ENCODE measurements at regions not wholly inside any gene's neighbourhood (a gene's known extent, or its start where the extent isn't known, plus 50 kb on each side); places are given as distances from the start of the nearest gene placed in this dataset.

GRCh38 chr16:49015225-49015592 lies 266.4 kb downstream of the CBLN1 start:
- Histone ChIP-seq H3K27me3 (ENCODE audit: control insufficient read depth in 4 of 4, insufficient read depth in 4 of 4, low read length in 3 of 4) (peaks cover 0 to 3% (median 0%) of the 10 kb centered on the region in 4 donors), H3K9me3 (ENCODE audit: control insufficient read depth in 4 of 4, low read length in 3 of 4) (no peaks in the 10 kb centered on the region), H3K9ac (ENCODE audit: low read depth in 1 of 2, low read length in 2 of 2) (no peak overlapping the region), H3K4me1 (ENCODE audit: control insufficient read depth in 4 of 4, insufficient read depth in 4 of 4, low read length in 3 of 4) (no peaks in the 10 kb centered on the region), H3K27ac (ENCODE audit: low read depth in 1 of 2, low read length in 2 of 2) (no peak overlapping the region), H3K4me3 (ENCODE audit: low read depth in 1 of 3, low read length in 3 of 3) (no peak overlapping the region), H3K36me3 (ENCODE audit: control insufficient read depth in 4 of 4, insufficient read depth in 3 of 4, low read depth in 1 of 4, low read length in 3 of 4) (no peaks in the 10 kb centered on the region)
- WGBS = 28% methylated on average over 6 of the region's 6 CpGs
- no peak for TF ChIP-seq FOXA2 (IDR thresholded peaks at IDR 0.05)
- TF ChIP-seq RAD21 (IDR thresholded peaks at IDR 0.05) = no peak
- TF ChIP-seq, protein P1, sequence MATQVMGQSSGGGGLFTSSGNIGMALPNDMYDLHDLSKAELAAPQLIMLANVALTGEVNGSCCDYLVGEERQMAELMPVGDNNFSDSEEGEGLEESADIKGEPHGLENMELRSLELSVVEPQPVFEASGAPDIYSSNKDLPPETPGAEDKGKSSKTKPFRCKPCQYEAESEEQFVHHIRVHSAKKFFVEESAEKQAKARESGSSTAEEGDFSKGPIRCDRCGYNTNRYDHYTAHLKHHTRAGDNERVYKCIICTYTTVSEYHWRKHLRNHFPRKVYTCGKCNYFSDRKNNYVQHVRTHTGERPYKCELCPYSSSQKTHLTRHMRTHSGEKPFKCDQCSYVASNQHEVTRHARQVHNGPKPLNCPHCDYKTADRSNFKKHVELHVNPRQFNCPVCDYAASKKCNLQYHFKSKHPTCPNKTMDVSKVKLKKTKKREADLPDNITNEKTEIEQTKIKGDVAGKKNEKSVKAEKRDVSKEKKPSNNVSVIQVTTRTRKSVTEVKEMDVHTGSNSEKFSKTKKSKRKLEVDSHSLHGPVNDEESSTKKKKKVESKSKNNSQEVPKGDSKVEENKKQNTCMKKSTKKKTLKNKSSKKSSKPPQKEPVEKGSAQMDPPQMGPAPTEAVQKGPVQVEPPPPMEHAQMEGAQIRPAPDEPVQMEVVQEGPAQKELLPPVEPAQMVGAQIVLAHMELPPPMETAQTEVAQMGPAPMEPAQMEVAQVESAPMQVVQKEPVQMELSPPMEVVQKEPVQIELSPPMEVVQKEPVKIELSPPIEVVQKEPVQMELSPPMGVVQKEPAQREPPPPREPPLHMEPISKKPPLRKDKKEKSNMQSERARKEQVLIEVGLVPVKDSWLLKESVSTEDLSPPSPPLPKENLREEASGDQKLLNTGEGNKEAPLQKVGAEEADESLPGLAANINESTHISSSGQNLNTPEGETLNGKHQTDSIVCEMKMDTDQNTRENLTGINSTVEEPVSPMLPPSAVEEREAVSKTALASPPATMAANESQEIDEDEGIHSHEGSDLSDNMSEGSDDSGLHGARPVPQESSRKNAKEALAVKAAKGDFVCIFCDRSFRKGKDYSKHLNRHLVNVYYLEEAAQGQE (IDR thresholded peaks at IDR 0.05) = no peak
- no peak for TF ChIP-seq TAF1 (conservative IDR thresholded peaks at IDR 0.05)
- DNase-seq (ENCODE audit: low spot score) = peak; percentile 19

DNA sequence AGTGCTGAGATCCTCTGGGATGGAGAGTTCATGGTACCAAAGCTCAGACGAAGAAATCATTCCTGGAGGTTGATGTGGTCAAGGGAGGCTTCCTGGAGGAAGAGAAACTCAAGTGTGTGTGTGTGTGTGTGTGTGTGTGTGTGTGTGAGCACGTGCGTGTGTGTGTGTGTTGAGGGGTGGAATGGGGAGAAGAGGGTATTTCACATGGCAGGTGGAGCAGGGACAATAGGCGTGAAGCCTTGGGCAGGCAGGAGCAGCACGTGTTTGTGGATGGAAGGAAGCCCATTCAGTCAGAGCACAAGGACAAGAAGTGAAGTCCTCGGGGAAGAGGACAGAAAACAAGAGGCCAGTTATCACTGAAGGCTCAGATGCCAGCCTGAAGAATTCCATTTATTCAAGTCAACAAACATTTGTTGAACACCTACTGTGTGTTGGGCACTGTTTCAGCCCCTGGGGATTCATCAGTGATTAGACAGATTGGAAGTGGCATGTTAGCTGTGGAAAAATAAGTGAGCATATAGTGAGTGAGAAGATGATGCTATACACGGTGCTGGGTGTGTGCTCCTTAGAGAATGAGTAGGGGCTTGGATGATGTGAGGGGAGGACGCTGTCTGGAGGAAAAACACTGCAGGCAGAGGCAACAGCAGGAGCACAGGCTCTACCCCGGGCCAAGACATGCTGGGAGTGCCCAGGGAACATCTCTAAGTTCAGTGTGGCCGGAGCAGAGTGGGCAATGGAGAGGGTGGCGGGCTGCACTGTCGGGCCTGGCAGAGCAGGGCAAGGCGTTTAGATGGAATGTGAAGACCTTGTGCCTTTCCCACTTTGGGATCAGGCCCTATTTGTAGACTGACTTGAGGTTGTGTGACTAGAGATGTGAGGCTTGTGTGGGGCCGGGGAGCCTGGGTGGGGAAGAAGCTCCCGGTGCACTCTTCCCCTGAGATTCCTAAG lies 267.1 kb downstream of the CBLN1 start:
- TF ChIP-seq NR2F2 (IDR thresholded peaks at IDR 0.05) (no peak), ZBTB33 (IDR thresholded peaks at IDR 0.05) (no peak), ATF3 (IDR thresholded peaks at IDR 0.05) (no peak), TAF1 (conservative IDR thresholded peaks at IDR 0.05) (no peak), RXRA (IDR thresholded peaks at IDR 0.05) (no peak), JUND (IDR thresholded peaks at IDR 0.05) (no peak), SP1 (IDR thresholded peaks at IDR 0.05) (no peak), MAX (IDR thresholded peaks at IDR 0.05) (no peak), HNF4G (IDR thresholded peaks at IDR 0.05) (no peak), CTCF (IDR thresholded peaks at IDR 0.05; ENCODE audit: low read depth, low read length, missing input control) (no peak)
- TF ChIP-seq, protein P1 (IDR thresholded peaks at IDR 0.05) = no peak
- no peaks in the 10 kb centered on the region for H3K36me3 ChIP-seq (ENCODE audit: control insufficient read depth in 4 of 4, insufficient read depth in 3 of 4, low read depth in 1 of 4, low read length in 3 of 4)
- 61% methylated on average over 15 of the region's 15 CpGs for WGBS
- no peaks in the 10 kb centered on the region for H3K4me1 ChIP-seq (ENCODE audit: control insufficient read depth in 4 of 4, insufficient read depth in 4 of 4, low read length in 3 of 4)
- no peak overlapping the region for H3K4me3 ChIP-seq (ENCODE audit: low read depth in 1 of 3, low read length in 3 of 3)
- H3K9ac ChIP-seq (ENCODE audit: low read depth in 1 of 2, low read length in 2 of 2) = no peak overlapping the region
- peak; percentile 17 for DNase-seq (ENCODE audit: low spot score)
- H3K27ac ChIP-seq (ENCODE audit: low read depth in 1 of 2, low read length in 2 of 2) = no peak overlapping the region
- no peaks in the 10 kb centered on the region for H3K9me3 ChIP-seq (ENCODE audit: control insufficient read depth in 4 of 4, low read length in 3 of 4)
- H3K27me3 ChIP-seq (ENCODE audit: control insufficient read depth in 4 of 4, insufficient read depth in 4 of 4, low read length in 3 of 4) = peaks cover 0 to 3% (median 0%) of the 10 kb centered on the region in 4 donors
